GM19025 (cell line): ENCODE measurements at regions not wholly inside any gene's neighbourhood (a gene's known extent, or its start where the extent isn't known, plus 50 kb on each side); places are given as distances from the start of the nearest gene placed in this dataset.

ENCODE experiments used
- ATAC-seq: cut with Tn5 transposase; IDR thresholded peaks from one replicate; pipeline ENCODE4 v1.9.1; 2021; ENCODE audit warnings: mild to moderate bottlenecking, low read depth, moderate library complexity; ENCODE audit not compliant: unreplicated experiment

- ATAC-seq, result no peak
Measured at GRCh38 chr1:34645109-34645688, 109.6 kb upstream of the GJB5 start.

DNA sequence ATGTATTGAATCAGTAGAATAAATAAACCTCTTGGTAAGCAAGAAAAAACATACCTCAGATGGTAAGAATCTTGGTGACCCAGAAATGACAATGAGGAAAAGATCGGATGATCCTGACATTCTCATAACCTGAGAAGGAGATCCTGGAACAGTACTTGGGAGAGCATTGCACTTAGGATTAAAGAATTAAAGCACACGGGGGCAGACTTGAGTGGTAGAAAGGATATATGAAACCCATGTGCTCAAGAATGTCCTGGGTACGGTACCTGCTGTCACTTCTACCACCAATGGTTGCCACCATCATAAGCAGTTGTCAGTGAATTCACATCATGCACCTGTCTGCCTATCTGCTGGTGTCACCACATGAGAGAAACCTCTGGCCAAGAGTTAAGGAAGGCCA is 108.9 kb upstream of the GJB5 start:
- no peak for ATAC-seq

- no peak for ATAC-seq
Measured at GRCh38 chr1:34648501-34648900, 106.3 kb upstream of the GJB5 start.

- no peak for ATAC-seq
Measured at GRCh38 chr1:34650090-34650489, 104.8 kb upstream of the GJB5 start.

DNA sequence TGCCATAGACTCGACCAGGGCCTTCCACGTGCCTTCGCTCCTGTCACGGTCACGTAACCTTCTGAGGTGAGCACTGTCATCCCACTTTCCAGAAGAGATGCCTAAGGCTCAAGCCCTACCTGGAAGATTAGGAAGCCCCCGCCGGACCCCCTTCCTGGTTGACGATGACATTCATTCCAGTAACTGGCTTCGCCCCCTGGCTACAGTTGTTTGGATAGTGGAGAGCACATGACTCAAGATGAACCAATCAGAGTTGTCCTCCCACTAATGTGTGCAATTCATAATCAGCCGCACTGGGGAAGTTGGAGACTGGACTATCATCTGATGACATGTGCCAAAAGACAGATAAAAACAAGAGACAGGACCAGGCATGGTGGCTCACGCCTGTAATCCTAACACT is 104.0 kb upstream of the GJB5 start:
- no peak for ATAC-seq

GRCh38 chr1:34653110-34653509 is 101.7 kb upstream of the GJB5 start:
- no peak for ATAC-seq

- ATAC-seq, result no peak
Measured at GRCh38 chr1:34655206-34655874, 99.5 kb upstream of the GJB5 start.

- ATAC-seq, result no peak
Measured at GRCh38 chr1:34655875-34656240, 99.0 kb upstream of the GJB5 start.

GRCh38 chr1:34656299-34656698 is 98.5 kb upstream of the GJB5 start:
- no peak for ATAC-seq

DNA sequence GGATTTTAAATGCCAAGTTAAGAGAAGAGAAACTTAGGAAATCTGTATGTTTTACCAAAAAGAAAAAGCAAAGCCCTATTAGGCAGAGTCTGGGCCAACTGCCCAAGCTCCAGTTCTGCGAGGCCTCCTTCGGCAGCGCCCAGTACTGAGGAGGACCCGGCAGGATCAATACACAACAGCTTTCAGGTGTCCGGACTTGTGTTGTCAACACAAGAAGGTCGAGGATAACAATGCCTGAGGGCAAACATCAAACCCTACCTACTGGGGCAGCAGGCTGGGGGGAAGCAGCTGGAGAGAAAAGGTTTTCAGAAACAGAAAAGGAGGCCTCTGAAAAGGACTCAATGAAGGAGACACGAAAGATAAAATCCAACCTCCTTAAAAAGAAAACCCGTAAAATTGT is 98.1 kb upstream of the GJB5 start:
- no peak for ATAC-seq

DNA sequence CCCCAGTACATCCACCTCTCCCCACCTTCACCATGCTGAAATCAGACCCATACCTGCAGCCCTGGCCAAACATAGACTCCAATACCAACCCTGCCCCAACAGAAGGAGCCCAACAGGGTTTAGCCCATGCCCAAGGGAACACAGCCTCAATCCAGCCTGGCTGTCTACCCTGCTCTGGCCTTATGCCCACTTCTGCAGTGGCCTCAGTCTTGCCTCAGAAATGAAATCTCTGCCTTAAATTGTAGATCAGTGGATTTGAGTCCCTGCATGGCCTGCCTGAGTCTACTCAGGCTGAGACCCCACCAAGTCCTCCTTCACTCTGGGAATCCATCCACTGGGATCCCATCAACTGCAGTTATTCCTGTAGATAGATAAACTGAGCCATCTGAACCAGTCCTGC is 97.6 kb upstream of the GJB5 start:
- no peak for ATAC-seq

GRCh38 chr1:34657849-34658248 is 97.0 kb upstream of the GJB5 start:
- ATAC-seq, result no peak

GRCh38 chr1:34663031-34663430 is 91.8 kb upstream of the GJB5 start:
- ATAC-seq, result no peak

GRCh38 chr1:34668063-34668462 is 86.8 kb upstream of the GJB5 start:
- ATAC-seq, result no peak

GRCh38 chr1:34670982-34671381 is 83.9 kb upstream of the GJB5 start:
- ATAC-seq, result no peak

DNA sequence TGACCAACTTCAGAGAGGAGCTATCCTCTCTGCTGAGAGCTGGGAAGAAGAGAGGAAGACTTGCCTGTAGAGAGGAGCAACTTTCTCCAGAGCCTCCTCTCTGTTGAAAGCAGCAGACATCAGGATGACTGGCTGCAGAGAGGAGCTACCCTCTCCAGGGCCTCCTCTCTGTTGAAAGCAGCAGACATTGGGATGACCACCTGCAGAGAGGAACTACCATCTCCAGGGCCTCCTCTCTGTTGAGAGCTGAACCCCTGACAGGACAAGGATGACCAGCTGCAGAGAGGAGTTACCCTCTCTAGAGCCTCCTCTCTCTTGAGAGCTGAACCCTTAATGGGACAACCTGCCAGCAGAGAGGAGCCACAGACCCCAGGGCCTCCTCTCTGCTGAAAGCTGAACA is 83.0 kb upstream of the GJB5 start:
- ATAC-seq, result no peak

DNA sequence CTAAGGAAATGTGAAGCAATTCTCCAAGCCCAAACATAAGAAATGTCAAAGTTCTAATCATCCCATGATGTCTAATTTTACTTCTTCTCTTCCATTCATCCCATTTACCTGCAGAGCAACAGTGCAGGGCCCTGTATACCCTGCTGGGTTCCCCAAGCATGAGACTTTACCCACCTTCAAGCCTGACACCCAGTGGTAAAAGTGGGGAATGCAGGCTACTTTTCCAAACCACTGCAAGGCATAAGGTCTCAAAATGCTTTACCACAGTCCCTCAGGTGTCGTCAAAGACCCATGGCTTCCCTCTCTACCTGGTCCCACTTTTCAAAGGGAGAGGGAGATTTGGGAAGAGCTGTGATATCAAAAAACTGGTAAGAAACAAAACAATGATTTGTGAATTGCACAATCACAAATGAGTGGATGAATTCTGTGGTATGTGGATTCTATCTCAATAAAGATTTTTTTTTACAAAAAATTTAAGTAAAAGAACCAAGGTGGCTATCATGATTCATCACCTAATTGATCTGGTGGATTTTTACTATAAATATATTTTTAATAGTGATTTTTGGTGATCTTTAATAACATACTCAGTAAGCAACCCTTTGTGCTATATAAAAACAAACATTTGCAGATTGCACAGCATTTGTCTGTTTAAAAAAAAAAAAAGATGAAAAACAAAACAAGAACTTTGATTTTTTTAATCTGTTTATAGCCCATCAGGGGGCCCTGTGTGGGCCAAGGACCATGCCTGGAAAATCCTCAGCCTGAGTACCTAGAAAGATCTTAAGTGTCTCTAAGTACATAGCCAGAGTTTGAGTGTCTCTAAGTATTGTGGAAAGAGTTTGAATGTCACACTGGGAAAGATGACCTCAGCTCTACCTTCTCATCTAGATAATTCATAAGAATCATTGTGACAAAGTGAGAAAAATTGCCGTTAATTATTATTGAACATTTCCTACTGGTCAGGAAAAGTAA is 73.1 kb upstream of the GJB5 start:
- no peak for ATAC-seq

DNA sequence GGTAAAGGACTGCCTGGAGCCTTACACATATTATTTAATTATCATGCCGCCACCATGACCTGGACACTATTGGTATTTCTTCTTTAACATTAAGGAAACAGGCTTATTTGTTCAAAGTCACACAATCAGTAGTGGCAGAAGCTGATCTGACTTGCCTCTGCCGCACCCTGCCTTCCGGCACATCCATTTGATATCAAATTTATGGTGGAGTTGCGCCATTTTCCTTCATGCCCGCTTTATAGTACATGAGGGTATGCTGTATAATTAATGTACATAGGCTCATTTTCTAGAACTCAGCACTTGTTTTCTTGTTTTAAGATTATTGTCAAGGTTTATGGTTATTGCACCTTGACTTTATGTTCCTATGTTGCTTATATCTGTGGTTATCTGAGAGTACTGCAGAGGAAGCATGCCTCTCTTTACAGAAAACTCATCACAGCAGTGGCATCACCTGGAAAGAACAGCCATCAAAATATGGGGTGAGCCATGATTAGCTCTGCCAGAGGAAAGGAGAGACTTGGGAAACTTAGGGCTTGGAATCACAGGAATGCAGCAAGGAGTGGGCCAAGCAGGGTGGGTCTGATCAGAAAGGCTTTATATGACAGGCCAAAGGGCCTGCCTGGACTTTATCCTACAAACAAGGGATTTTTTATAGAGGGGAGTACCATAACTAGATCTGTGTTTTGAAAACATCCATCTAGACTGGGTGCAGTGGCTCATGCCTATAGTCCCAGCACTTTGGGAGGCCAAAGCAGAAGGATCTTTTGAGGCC is 72.2 kb upstream of the GJB5 start:
- ATAC-seq, result no peak

- ATAC-seq, result no peak
Measured at GRCh38 chr1:34683616-34684015, 71.2 kb upstream of the GJB5 start.

DNA sequence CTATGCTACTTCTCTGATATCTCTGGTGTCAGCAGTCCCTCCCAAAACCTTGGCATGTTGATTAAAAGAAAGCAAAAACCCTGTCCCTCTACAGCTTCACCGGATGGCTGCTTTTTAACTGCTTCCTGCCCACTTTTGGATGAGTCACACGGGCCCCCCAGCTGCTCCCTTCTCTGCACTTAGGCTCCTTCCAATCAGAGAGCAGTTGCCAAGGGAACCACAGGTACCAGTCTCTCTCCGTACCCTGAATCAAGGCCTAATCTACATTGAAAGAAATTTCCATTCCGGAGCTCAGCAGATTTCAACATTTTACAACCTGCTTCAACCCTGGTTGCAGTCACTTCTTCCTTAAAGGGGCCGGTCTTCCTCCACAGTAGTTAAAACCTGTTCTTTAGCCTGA is 70.6 kb upstream of the GJB5 start:
- no peak for ATAC-seq

- ATAC-seq, result no peak
Measured at GRCh38 chr1:34685225-34685624, 69.6 kb upstream of the GJB5 start.
